OCI-LY1 (cell line): ENCODE measurements at regions not wholly inside any gene's neighbourhood (a gene's known extent, or its start where the extent isn't known, plus 50 kb on each side); places are given as distances from the start of the nearest gene placed in this dataset.

Experiments
- EZH2 ChIP-seq: fragments of 200-600 bp; sonication (generic), shearing (Covaris generic); IDR thresholded peaks from 2 replicates; pipeline ENCODE4 v1.8.0; 2017; ENCODE audit warnings: borderline replicate concordance, mixed run types, mild to moderate bottlenecking, antibody characterized with exemption, low read length, moderate library complexity, mixed read lengths
- TF ChIP-seq, protein P1 (sequence below): fragments of 200-600 bp; sonication (generic), shearing (Covaris generic); IDR thresholded peaks from 2 replicates; pipeline ENCODE4 v1.5.1; 2017; ENCODE audit warnings: mild to moderate bottlenecking, antibody characterized with exemption, low read length, moderate library complexity, mixed read lengths

DNA sequence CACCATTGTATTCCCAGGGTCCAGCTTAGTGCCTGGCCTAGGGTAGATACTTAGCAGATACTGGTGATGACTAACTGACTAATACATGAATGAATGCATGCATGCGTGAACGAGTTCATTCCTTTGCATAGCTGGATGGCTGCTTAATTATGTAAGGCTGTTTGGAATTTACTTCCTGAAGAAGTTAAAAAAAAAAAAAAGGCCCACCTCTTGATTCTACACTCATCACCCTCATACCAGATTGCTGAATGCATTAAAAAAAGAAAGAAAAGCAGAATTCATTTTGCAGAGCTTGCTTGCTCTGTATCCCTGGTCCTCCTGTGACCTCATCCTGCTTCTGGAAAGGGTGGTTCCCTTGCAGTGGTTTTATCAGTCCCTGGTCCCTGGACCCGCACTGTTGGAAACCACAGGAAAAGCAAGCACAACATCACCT is 277.6 kb upstream of the CFAP20DC start:
- no peak for TF ChIP-seq EZH2
- TF ChIP-seq, protein P1, sequence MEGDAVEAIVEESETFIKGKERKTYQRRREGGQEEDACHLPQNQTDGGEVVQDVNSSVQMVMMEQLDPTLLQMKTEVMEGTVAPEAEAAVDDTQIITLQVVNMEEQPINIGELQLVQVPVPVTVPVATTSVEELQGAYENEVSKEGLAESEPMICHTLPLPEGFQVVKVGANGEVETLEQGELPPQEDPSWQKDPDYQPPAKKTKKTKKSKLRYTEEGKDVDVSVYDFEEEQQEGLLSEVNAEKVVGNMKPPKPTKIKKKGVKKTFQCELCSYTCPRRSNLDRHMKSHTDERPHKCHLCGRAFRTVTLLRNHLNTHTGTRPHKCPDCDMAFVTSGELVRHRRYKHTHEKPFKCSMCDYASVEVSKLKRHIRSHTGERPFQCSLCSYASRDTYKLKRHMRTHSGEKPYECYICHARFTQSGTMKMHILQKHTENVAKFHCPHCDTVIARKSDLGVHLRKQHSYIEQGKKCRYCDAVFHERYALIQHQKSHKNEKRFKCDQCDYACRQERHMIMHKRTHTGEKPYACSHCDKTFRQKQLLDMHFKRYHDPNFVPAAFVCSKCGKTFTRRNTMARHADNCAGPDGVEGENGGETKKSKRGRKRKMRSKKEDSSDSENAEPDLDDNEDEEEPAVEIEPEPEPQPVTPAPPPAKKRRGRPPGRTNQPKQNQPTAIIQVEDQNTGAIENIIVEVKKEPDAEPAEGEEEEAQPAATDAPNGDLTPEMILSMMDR, result no peak
